VCaP (cell line): ENCODE measurements at regions not wholly inside any gene's neighbourhood (a gene's known extent, or its start where the extent isn't known, plus 50 kb on each side); places are given as distances from the start of the nearest gene placed in this dataset.
A peak's percentile ranks its signal among the peaks of the same experiment; 100 is the strongest.

Source experiments
- H3K27ac ChIP-seq: fragments of 450-650 bp; 2 replicates; pipeline ENCODE4 v1.5.1; 2017
- TF ChIP-seq, protein P1 (sequence below): fragments of 450-650 bp; conservative IDR thresholded peaks from 2 replicates; pipeline ENCODE4 v1.5.1; 2017; ENCODE audit warnings: mild to moderate bottlenecking, moderate library complexity

DNA sequence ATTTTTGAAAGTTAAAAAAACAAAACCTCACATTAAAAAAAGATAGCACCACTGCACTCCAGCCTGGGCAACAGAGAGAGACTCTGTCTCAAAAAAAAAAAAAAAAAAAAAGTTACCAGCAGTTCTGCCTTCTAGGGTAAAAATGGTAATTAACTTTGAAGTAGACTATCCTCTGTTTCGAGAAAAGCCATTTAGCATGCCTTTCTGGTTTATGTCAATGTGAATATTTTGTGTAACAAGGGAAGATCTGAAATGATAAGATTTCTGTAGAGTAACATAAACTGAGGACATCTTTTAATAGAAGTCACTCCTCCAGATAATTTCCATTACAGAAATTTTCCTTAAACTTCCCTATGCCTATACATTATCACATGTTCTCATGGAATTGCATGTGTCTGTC lies 203.2 kb upstream of the GAP43 start:
- H3K27ac ChIP-seq: no peak overlapping the region
- TF ChIP-seq, protein P1, sequence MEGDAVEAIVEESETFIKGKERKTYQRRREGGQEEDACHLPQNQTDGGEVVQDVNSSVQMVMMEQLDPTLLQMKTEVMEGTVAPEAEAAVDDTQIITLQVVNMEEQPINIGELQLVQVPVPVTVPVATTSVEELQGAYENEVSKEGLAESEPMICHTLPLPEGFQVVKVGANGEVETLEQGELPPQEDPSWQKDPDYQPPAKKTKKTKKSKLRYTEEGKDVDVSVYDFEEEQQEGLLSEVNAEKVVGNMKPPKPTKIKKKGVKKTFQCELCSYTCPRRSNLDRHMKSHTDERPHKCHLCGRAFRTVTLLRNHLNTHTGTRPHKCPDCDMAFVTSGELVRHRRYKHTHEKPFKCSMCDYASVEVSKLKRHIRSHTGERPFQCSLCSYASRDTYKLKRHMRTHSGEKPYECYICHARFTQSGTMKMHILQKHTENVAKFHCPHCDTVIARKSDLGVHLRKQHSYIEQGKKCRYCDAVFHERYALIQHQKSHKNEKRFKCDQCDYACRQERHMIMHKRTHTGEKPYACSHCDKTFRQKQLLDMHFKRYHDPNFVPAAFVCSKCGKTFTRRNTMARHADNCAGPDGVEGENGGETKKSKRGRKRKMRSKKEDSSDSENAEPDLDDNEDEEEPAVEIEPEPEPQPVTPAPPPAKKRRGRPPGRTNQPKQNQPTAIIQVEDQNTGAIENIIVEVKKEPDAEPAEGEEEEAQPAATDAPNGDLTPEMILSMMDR: no peak

DNA sequence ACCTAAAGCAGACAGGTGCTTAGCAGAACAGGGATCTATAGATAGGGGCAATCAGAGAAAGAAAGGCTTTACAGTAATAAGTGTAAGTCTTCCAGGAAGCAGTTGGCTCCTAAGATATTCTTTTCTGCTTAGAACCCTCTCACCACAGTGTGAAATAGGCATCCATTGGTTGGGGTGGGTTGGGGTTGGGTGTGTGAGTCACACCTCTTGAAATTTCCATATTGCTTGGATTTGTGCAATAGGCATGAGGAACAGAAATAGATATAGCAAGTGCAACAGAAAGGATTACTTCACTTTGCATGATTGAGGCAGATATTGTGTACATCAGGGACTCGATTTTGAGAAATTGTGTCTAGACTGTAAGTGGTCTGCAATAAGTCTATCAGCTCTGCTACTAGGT lies 200.1 kb upstream of the GAP43 start:
- no peak overlapping the region for H3K27ac ChIP-seq
- TF ChIP-seq, protein P1: no peak

DNA sequence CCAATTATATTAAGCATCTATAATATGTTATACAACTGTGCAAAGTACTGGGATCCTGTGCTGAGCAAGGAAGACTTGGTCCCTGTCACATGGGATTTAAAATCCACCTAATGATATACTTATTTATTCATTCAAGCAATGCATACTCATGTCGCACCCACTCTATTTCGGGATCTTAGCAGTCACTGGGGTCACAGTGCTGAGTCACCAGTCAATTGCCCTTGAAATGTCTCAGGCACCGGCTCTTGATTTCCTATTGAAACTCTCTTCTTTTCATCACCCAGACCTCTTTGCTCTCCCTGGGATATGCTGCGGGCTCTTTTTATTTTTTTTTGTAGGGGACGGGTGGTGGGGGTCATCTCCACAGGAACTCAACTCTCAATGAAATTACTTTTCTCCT lies 194.5 kb upstream of the GAP43 start:
- TF ChIP-seq, protein P1: no peak
- H3K27ac ChIP-seq: no peak overlapping the region

DNA sequence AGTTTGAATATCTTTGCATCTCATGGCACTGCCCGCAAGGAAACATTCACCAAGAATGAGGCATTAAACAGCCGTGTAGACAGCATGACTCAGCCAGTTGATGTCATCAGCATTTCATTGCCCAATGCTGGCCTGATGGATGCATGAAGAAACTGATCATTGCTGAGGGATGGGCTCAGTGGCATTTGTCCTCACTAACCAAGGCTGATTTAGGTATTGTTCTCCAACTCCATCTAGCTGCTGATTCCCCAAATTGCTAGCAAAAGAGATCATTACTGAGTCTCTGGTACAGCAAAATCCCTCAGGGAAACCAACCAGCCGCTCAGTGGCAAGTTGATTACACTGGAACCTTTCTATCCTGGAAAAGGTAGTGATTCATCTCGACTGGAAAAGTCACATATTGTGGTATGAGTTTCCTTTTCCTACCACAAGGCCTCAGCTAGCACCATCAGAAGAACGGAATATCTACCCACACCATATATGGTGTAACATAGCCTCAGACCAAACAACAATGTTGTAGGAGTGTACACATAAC lies 186.5 kb upstream of the GAP43 start:
- H3K27ac ChIP-seq: no peak overlapping the region

DNA sequence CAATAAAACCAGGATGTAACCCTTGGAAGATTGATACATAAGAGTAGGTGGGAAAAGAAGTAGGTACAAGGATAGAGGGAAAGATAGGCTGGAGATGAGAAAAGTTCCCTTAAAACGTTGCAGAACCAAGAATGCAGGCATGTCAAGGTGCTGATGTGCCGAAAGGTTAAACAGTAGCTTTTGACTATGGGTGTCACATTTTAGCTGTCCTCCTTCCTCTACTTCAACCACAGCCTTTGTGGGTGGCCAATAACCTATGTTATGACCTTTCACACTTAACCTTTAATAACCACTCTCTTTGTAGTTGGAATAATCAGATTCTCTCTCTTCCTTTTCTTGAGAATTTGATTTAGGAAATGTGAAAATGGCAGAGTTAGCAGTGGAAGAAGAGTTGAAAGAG lies 184.5 kb upstream of the GAP43 start:
- no peak overlapping the region for H3K27ac ChIP-seq
- TF ChIP-seq, protein P1: no peak

More for the DNA sequence above, 186.5 kb upstream of the GAP43 start:
- TF ChIP-seq, protein P1: peak; percentile 39

DNA sequence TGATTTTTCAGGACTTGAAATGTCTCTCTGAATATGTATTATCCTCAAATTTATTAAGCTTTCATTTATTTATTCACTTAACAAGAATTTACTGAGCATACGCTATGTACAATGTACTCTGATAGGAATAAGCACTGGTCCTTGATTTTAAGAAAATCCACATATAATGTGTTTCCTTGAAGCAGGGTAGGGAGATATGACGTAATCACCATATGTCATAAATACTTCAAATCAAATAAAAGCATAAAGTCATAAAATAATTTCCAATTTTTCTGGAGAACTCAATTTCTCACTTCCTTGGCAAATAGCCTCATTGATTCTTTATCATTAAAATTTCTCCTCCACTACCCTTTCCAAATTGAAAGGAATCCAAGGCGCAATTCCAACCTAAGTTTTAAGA lies 177.8 kb upstream of the GAP43 start:
- TF ChIP-seq, protein P1: no peak
- no peak overlapping the region for H3K27ac ChIP-seq

DNA sequence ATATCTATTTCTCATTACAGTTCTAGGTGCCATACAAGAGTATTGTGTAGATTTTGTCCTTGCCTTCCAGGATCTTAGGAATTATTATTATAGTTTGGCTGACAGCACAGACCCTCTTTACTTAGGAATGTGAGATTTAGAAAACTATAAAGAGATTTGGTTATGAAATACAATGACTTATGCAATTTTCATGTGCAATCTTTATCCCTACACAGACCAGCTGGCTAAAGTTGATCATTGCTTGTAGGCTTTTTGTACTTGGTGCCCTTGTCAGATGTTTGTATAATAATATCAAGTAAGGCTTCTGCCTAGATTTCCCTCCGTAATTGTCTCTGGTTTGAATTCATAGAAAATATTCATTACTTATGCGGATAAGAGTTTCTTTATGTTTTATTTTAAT lies 174.5 kb upstream of the GAP43 start:
- no peak overlapping the region for H3K27ac ChIP-seq
- TF ChIP-seq, protein P1: no peak
